ENCODE measurements at regions not wholly inside any gene's neighbourhood (a gene's known extent, or its start where the extent isn't known, plus 50 kb on each side); places are given as distances from the start of the nearest gene placed in this dataset.

DNA sequence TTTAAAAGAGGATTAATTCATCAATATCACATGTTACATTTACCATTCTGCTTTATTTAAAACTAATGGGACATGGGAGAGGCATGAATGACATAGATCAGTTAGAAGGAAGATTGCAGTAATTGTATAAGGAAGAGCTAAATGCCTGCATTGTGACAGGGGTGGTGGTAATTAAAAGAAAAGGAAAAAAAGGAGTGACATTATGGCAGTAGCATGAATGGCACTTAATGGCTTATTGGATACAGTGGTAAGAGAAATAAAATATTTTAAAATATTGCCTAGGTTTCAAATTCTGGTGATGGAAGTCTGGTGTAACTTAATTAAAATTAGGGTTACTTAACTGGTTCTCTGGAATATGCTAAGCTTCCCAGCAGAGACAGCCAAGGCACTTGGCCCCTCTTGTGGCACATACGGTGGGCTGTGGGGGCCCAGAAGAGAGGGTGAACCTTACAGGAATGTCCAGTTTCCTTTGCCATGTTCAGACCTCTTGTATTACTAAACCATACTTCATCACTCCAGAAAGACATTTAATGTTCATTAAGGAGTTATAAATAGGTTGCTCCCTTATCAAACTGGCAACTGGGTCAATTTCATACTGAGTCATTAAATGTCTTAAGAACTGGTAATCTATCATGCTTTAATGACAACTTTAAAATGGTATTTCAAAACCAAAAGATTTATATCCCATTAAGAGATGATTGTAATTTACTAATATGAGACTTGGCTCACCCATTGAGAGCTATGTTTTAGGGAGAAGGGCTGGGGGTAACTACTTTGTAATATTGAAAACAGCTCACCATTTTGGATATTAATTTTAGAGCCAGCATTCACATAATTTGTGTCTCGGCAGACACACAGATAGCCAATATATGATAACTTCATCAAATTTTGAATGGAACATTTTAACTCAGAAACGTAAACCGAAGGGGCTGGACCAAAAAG, 798.9 kb upstream of the PIK3C3 start (continued):
- TF ChIP-seq, protein P1, sequence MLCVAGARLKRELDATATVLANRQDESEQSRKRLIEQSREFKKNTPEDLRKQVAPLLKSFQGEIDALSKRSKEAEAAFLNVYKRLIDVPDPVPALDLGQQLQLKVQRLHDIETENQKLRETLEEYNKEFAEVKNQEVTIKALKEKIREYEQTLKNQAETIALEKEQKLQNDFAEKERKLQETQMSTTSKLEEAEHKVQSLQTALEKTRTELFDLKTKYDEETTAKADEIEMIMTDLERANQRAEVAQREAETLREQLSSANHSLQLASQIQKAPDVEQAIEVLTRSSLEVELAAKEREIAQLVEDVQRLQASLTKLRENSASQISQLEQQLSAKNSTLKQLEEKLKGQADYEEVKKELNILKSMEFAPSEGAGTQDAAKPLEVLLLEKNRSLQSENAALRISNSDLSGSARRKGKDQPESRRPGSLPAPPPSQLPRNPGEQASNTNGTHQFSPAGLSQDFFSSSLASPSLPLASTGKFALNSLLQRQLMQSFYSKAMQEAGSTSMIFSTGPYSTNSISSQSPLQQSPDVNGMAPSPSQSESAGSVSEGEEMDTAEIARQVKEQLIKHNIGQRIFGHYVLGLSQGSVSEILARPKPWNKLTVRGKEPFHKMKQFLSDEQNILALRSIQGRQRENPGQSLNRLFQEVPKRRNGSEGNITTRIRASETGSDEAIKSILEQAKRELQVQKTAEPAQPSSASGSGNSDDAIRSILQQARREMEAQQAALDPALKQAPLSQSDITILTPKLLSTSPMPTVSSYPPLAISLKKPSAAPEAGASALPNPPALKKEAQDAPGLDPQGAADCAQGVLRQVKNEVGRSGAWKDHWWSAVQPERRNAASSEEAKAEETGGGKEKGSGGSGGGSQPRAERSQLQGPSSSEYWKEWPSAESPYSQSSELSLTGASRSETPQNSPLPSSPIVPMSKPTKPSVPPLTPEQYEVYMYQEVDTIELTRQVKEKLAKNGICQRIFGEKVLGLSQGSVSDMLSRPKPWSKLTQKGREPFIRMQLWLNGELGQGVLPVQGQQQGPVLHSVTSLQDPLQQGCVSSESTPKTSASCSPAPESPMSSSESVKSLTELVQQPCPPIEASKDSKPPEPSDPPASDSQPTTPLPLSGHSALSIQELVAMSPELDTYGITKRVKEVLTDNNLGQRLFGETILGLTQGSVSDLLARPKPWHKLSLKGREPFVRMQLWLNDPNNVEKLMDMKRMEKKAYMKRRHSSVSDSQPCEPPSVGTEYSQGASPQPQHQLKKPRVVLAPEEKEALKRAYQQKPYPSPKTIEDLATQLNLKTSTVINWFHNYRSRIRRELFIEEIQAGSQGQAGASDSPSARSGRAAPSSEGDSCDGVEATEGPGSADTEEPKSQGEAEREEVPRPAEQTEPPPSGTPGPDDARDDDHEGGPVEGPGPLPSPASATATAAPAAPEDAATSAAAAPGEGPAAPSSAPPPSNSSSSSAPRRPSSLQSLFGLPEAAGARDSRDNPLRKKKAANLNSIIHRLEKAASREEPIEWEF (IDR thresholded peaks at IDR 0.05; ENCODE audit: insufficient replicate concordance, low read depth, low read length) = no peak
- no peak for TF ChIP-seq SUPT20H (IDR thresholded peaks at IDR 0.05; ENCODE audit: borderline replicate concordance, control insufficient read depth, low read depth, low read length)
- no peak for TF ChIP-seq RCOR1 (conservative IDR thresholded peaks at IDR 0.05; ENCODE audit: low read depth, low read length)
- TF ChIP-seq SIX5 (IDR thresholded peaks at IDR 0.05; ENCODE audit: low read depth, low read length, severe bottlenecking) = no peak
- no peak for TF ChIP-seq MEF2A (IDR thresholded peaks at IDR 0.05; ENCODE audit: insufficient read depth, low read depth, low read length)
- no peak for TF ChIP-seq PAX5 (IDR thresholded peaks at IDR 0.05; ENCODE audit: borderline replicate concordance, low read depth, low read length)

DNA sequence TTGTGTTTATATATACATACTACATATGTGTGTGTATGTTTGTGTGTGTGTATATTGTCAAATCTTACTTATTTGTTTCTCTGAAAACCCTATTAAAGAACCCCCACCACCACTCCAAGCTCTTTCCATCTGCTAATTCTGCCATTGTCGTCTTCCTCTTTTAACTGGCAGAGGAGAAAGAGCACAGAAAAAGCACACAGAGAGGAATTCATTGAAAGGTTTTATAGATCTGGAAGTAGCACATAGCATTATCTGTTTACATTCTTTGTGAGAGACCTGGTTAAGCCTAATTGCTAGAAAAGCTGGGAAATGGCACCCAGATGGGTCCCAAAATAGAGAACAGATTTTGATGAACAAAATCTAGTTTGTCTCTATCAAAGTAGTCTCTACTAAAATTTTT, 800.0 kb upstream of the PIK3C3 start:
- Histone ChIP-seq H3K9me3 (replicated peaks; ENCODE audit: control insufficient read depth, insufficient read depth, low read length) (no peaks in the 10 kb centered on the region), H2AFZ (ENCODE audit: control insufficient read depth, low read depth, low read length) (no peak overlapping the region), H3K27me3 (replicated peaks in 1 of 2; ENCODE audit: control insufficient read depth in 2 of 2, insufficient read depth in 2 of 2, low read length in 1 of 2) (no peaks in the 10 kb centered on the region), H3K4me2 (ENCODE audit: control insufficient read depth, insufficient read depth) (no peak overlapping the region), H3K36me3 (ENCODE audit: control insufficient read depth in 2 of 2, insufficient read depth in 2 of 2, low read length in 1 of 2) (no peaks in the 10 kb centered on the region), H3K27ac (ENCODE audit: control insufficient read depth, insufficient read depth) (no peak overlapping the region), H3K4me3 (no peak overlapping the region), H4K20me1 (ENCODE audit: control insufficient read depth, insufficient read depth) (no peaks in the 10 kb centered on the region), H3K9ac (ENCODE audit: control insufficient read depth, insufficient read depth, low read length) (no peak overlapping the region), H3K79me2 (ENCODE audit: control insufficient read depth, insufficient read depth, low read length) (no peaks in the 10 kb centered on the region), H3K4me1 (ENCODE audit: control insufficient read depth, insufficient read depth, low read length) (no peaks in the 10 kb centered on the region)
- no TSS peak for BruUV-seq (replicated peaks)
- POLR2A ChIA-PET = no interaction called here
- RAD21 ChIA-PET (ENCODE audit: unreplicated experiment) = no interaction called here
- no peak for DNase-seq (ENCODE audit: low read depth, low spot score)
- in situ Hi-C loops (cut with MboI) (no loop called here), intact Hi-C loops (cut with micrococcal nuclease; ENCODE audit: unreplicated experiment) (no loop called here)
- ATAC-seq = no peak
- SMC1A ChIA-PET (ENCODE audit: uncharacterized antibody, unreplicated experiment) = no interaction called here
- CTCF ChIA-PET = no interaction called here
- no peak for FAIRE-seq
- WGBS (ENCODE audit: insufficient coverage, insufficient replicate concordance, low lambda C conversion rate, missing lambda C conversion rate) = 0% methylated on average over 1 of the region's 1 CpG
- TF ChIP-seq TARDBP (IDR thresholded peaks at IDR 0.05; ENCODE audit: borderline replicate concordance) = no peak
- TF ChIP-seq, protein P2, sequence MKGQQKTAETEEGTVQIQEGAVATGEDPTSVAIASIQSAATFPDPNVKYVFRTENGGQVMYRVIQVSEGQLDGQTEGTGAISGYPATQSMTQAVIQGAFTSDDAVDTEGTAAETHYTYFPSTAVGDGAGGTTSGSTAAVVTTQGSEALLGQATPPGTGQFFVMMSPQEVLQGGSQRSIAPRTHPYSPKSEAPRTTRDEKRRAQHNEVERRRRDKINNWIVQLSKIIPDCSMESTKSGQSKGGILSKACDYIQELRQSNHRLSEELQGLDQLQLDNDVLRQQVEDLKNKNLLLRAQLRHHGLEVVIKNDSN (IDR thresholded peaks at IDR 0.05; ENCODE audit: borderline replicate concordance, extremely low read length, insufficient read depth, low read depth, low read length) = no peak
- no peak for TF ChIP-seq GABPA (IDR thresholded peaks at IDR 0.05; ENCODE audit: low read depth)
- TF ChIP-seq RUNX3 (IDR thresholded peaks at IDR 0.05; ENCODE audit: low read length) = no peak
- TF ChIP-seq CBX5 (IDR thresholded peaks at IDR 0.05; ENCODE audit: low read depth) = no peak
- TF ChIP-seq, protein P3, sequence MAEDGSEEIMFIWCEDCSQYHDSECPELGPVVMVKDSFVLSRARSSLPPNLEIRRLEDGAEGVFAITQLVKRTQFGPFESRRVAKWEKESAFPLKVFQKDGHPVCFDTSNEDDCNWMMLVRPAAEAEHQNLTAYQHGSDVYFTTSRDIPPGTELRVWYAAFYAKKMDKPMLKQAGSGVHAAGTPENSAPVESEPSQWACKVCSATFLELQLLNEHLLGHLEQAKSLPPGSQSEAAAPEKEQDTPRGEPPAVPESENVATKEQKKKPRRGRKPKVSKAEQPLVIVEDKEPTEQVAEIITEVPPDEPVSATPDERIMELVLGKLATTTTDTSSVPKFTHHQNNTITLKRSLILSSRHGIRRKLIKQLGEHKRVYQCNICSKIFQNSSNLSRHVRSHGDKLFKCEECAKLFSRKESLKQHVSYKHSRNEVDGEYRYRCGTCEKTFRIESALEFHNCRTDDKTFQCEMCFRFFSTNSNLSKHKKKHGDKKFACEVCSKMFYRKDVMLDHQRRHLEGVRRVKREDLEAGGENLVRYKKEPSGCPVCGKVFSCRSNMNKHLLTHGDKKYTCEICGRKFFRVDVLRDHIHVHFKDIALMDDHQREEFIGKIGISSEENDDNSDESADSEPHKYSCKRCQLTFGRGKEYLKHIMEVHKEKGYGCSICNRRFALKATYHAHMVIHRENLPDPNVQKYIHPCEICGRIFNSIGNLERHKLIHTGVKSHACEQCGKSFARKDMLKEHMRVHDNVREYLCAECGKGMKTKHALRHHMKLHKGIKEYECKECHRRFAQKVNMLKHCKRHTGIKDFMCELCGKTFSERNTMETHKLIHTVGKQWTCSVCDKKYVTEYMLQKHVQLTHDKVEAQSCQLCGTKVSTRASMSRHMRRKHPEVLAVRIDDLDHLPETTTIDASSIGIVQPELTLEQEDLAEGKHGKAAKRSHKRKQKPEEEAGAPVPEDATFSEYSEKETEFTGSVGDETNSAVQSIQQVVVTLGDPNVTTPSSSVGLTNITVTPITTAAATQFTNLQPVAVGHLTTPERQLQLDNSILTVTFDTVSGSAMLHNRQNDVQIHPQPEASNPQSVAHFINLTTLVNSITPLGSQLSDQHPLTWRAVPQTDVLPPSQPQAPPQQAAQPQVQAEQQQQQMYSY (CRISPR knock-in tag; IDR thresholded peaks at IDR 0.05) = no peak

Measured in GM12878 (cell line).